Small intestine (tissue), 7 donors: ENCODE measurements at regions not wholly inside any gene's neighbourhood (a gene's known extent, or its start where the extent isn't known, plus 50 kb on each side); places are given as distances from the start of the nearest gene placed in this dataset.

ENCODE experiments used
- DNase-seq, 2 donors: peaks; one replicate each; pipeline versions ENCODE4 v3.0.0 to v3.0.0-alpha.2; 2013
- FAIRE-seq: peaks from 2 replicates; lab custom pipeline; 2012; peaks lifted over from hg19 to GRCh38; lab: Jason Lieb, UNC
- H3K27ac ChIP-seq, 3 donors: one replicate each; pipeline ENCODE4 v1.5.1; 2013; ENCODE audit warnings: low read length in 2 of 3, mild to moderate bottlenecking in 2 of 3, control low read depth in 1 of 3, inconsistent platforms in 1 of 3, low read depth in 1 of 3, moderate library complexity in 1 of 3
- H3K27me3 ChIP-seq, 3 donors: one replicate each; pipeline ENCODE4 v1.6.1; 2013; ENCODE audit warnings: low read length in 3 of 3, inconsistent platforms in 1 of 3; ENCODE audit not compliant: control insufficient read depth in 3 of 3, insufficient read depth in 3 of 3
- H3K36me3 ChIP-seq, 3 donors: one replicate each; pipeline ENCODE4 v1.6.1; 2013; ENCODE audit warnings: low read length in 3 of 3, inconsistent platforms in 1 of 3, low read depth in 1 of 3, mild to moderate bottlenecking in 1 of 3, moderate library complexity in 1 of 3; ENCODE audit not compliant: control insufficient read depth in 3 of 3, insufficient read depth in 2 of 3
- H3K4me1 ChIP-seq, 3 donors: one replicate each; pipeline ENCODE4 v1.6.1; 2013; ENCODE audit warnings: low read length in 2 of 3, inconsistent platforms in 1 of 3, low read depth in 1 of 3, mild to moderate bottlenecking in 1 of 3, moderate library complexity in 1 of 3; ENCODE audit not compliant: control insufficient read depth in 3 of 3, insufficient read depth in 2 of 3
- H3K4me3 ChIP-seq, 3 donors: one replicate each; pipeline ENCODE4 v1.5.1; 2013; ENCODE audit warnings: low read length in 3 of 3, control low read depth in 1 of 3, inconsistent platforms in 1 of 3, low read depth in 1 of 3, mild to moderate bottlenecking in 1 of 3, moderate library complexity in 1 of 3
- H3K9me3 ChIP-seq, 2 donors: one replicate each; pipeline ENCODE4 v1.6.1; 2013; ENCODE audit warnings: low read depth in 1 of 2, low read length in 1 of 2; ENCODE audit not compliant: control insufficient read depth in 2 of 2, insufficient read depth in 1 of 2
- WGBS, 3 donors: extraction: QIAGEN DNeasy Blood & Tissue Kit; methylation state at CpG; one replicate each; pipeline ENCODE4 v1.1.7; 2013; 5-methylcytosine and 5-hydroxymethylcytosine counted together
- donor health status: healthy with polysubstance abuse.
- donor health status: control.
- donor health status: control.
- donor health status: Bipolar disorder and iron deficiency.
- donor health status: healthy.

DNA sequence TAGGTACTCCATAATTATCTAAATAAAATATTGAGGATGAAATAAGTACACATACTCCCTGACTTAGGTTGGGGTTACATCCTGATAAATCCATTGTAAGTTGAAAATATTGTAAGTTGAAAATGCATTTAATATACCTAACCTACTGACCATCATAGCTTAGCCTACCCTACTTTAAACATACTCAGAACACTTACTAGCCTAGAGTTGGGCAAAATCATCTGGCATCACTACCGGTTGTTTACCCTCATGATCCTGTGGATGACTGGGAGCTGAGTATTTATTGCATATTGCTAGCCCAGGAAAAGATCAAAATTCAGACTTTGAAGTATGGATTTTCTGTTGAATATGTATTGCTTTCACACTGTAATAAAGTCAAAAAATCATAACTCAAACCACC lies 467.3 kb downstream of the C6orf118 start:
- Histone ChIP-seq H3K4me3 (no peak overlapping the region), H3K36me3 (no peaks in the 10 kb centered on the region), H3K9me3 (peaks cover 2 to 3% of the 10 kb centered on the region in 2 donors), H3K4me1 (no peaks in the 10 kb centered on the region), H3K27ac (no peak overlapping the region), H3K27me3 (no peaks in the 10 kb centered on the region)
- 84 to 92% (median 87%) methylated on average over 1 of the region's 1 CpG for WGBS, 3 donors
- DNase-seq (no peak), FAIRE-seq (no peak)

DNA sequence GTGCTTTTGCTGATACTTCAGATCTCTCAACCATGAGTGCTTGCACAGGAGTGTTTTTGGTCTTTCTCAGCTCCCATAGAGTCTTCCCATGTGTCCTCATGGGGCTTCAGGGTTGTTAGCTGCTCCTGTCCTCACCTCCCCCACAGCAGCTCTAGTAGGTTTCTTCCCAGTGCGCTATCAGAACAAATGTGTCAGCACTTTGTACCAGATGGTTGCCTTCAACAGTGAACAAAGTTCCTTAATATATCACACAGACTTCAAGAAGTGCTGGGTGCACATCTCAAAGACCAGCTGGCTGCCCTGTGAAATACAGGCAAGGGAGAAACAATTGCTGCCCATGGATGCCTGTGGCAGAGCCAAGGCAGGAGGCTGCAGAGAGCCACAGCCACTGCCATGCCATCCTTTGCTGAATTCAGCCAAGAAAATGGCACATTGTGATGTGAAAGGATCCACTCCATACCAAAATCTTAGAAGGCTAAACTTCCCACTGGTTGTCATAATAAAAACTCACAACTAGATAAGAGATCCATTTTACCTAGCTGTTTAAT lies 471.3 kb downstream of the C6orf118 start:
- FAIRE-seq (no peak), DNase-seq (no peak)
- H3K36me3 ChIP-seq = no peaks in the 10 kb centered on the region
- peaks cover 2 to 3% of the 10 kb centered on the region in 2 donors for H3K9me3 ChIP-seq
- WGBS, 3 donors = 69 to 90% (median 79%) methylated on average over 1 of the region's 1 CpG
- no peaks in the 10 kb centered on the region for H3K4me1 ChIP-seq
- H3K27me3 ChIP-seq = no peaks in the 10 kb centered on the region
- no peak overlapping the region for H3K4me3 ChIP-seq
- H3K27ac ChIP-seq = no peak overlapping the region

DNA sequence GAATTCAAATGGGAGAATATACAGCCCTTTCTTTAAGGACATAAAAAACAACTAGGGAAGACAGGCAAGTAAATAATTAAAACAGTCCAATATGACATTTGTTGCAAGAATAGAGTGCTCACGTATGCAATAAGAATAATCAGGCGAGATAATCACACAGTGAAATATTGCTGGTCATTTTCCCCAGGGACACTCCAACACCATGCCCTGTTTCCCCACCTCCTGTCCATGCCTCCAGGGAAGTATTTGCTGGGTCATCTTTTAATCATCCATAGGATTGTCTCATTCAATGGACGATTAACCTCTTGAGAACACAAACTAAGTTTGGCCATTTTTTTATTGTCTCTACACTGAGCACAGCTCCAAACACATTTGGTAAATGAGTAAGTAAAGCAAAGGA lies 472.9 kb downstream of the C6orf118 start:
- Histone ChIP-seq H3K27ac (no peak overlapping the region), H3K36me3 (no peaks in the 10 kb centered on the region), H3K27me3 (no peaks in the 10 kb centered on the region), H3K4me3 (no peak overlapping the region), H3K4me1 (no peaks in the 10 kb centered on the region), H3K9me3 (peaks cover 2 to 7% of the 10 kb centered on the region in 2 donors)
- DNase-seq (no peak), FAIRE-seq (no peak)
- WGBS, 3 donors = 78 to 86% (median 79%) methylated on average over 3 of the region's 3 CpGs

DNA sequence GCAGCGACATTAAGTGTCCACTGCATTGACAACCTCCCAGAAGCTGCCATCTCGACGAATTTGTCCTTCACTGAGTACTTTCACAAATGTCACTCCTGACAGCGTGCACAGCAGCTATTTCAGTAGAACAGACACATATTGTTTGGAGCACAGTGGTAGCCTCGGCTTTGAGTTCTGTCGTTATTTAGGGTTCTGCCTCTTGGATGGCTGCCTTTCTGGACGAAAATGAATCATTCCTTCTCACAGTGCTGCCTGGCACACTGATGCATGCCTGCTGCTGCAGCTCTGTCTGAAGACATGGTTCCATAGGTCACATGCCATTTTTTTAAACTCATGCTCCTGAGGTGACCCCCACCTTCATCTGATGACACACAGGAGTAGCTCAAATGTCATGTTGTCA lies 477.0 kb downstream of the C6orf118 start:
- 64 to 68% (median 66%) methylated on average over 7 of the region's 7 CpGs for WGBS, 3 donors
- Histone ChIP-seq H3K4me3 (no peak overlapping the region), H3K9me3 (peaks cover 0 to 15% of the 10 kb centered on the region in 2 donors), H3K4me1 (no peaks in the 10 kb centered on the region), H3K27ac (no peak overlapping the region), H3K36me3 (no peaks in the 10 kb centered on the region), H3K27me3 (no peaks in the 10 kb centered on the region)
- no peak for FAIRE-seq
- DNase-seq = no peak

DNA sequence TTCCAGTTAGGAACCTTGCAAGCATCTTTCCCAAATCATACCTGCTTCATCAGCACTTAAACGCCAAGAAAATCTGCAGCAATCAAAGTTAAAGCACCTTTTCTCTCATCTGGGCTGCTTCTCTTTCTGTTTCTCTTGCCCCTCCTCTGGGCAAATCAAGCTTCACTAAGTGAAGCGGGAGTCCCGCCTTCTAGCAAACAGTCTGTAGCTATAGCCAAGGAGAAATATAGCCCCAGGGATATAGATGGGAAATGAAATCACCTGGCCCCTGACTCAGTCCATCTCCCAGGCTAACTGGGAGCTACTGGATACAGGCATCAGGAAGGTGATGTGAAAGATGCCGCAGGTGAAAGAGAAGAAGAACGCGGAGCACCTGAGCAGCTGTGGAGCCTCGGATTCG lies 481.9 kb downstream of the C6orf118 start:
- Histone ChIP-seq H3K27ac (no peak overlapping the region), H3K36me3 (no peaks in the 10 kb centered on the region), H3K27me3 (no peaks in the 10 kb centered on the region), H3K4me1 (no peaks in the 10 kb centered on the region), H3K9me3 (peaks cover 0 to 13% of the 10 kb centered on the region in 2 donors), H3K4me3 (no peak overlapping the region)
- DNase-seq (no peak), FAIRE-seq (no peak)
- 74 to 81% (median 78%) methylated on average over 8 of the region's 8 CpGs for WGBS, 3 donors

DNA sequence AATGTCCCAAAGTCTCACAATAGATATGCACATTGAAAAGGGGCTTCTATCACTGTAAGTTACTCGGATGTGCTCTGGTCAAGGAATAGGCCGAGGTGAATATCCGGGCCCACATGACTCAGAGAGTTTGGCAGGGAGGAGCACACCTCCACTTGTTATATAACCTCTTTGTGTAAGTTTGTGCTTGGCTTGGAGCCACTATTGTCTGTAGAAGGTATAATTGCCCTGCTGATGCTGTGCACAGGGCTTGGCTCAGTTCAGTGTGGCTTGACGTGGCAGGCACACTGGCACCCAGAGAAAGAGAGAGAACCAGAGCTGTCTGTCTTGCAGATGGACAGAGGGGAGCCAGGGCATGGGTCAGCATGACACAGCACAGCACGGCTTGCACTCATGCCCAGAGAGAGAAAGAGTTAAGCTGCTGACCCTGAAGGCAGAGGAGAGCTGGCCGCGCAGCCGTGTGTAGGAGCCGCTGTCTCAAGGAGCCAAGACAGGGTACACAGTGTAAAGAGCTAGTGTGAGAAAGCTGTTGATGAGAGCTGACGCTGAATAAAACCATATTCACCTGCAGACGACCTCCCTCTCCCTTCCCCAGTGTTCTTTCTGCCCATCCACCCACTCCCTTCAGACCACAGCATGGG lies 482.5 kb downstream of the C6orf118 start:
- Histone ChIP-seq H3K4me3 (no peak overlapping the region), H3K9me3 (peaks cover 0 to 10% of the 10 kb centered on the region in 2 donors), H3K27ac (no peak overlapping the region), H3K4me1 (no peaks in the 10 kb centered on the region), H3K36me3 (no peaks in the 10 kb centered on the region), H3K27me3 (no peaks in the 10 kb centered on the region)
- DNase-seq (no peak), FAIRE-seq (no peak)
- 72 to 78% (median 72%) methylated on average over 11 of the region's 11 CpGs for WGBS, 3 donors

DNA sequence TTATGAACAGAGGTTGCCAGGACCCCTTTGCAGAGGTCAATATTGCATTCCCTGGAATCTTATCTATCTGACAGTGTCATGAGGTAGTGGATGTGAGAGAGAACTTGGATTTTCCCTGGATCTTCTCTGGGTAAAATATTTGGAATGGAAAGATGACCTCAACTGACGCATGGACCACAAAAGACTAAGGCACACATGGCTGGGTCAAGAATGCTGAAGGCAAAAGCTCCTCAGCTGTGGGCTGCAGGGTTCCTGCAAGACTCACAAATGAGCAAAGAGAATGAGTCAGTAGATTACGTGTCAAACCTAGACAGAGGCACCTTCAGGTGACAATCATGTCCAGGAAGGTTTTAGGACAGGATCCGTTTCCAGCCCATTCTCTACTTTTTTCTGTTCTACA lies 484.0 kb downstream of the C6orf118 start:
- peaks cover 0 to 8% of the 10 kb centered on the region in 2 donors for H3K9me3 ChIP-seq
- FAIRE-seq = no peak
- no peaks in the 10 kb centered on the region for H3K36me3 ChIP-seq
- no peak overlapping the region for H3K4me3 ChIP-seq
- no peak overlapping the region for H3K27ac ChIP-seq
- 81 to 88% (median 86%) methylated on average over 3 of the region's 3 CpGs for WGBS, 3 donors
- DNase-seq = no peak
- H3K27me3 ChIP-seq = no peaks in the 10 kb centered on the region
- H3K4me1 ChIP-seq = no peaks in the 10 kb centered on the region

DNA sequence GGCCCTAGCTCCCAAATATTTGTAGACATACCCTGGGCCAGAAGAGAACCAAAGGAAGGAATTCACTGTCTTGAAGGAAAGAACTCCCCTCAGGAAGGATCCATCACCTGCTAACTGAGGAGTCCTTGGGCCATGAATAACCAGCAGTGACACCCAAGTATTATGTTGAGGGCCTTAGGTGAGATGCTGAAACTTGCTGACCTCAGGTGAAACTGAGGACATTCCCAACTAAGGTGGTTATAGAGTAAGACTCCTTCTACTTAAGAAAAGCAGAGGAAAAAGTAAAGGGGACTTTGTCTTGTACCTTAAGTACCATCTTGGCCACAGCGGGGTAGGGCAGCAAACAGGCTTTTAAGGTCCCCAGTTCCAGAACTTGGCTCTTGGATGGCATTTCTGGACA lies 491.7 kb downstream of the C6orf118 start:
- H3K27ac ChIP-seq = no peak overlapping the region
- DNase-seq (no peak), FAIRE-seq (no peak)
- peaks cover 0 to 26% of the 10 kb centered on the region in 2 donors for H3K9me3 ChIP-seq
- H3K36me3 ChIP-seq = no peaks in the 10 kb centered on the region
- H3K4me3 ChIP-seq = no peak overlapping the region
- no peaks in the 10 kb centered on the region for H3K4me1 ChIP-seq
- WGBS, 3 donors = 88 to 94% (median 94%) methylated on average over 1 of the region's 1 CpG
- H3K27me3 ChIP-seq = no peaks in the 10 kb centered on the region

DNA sequence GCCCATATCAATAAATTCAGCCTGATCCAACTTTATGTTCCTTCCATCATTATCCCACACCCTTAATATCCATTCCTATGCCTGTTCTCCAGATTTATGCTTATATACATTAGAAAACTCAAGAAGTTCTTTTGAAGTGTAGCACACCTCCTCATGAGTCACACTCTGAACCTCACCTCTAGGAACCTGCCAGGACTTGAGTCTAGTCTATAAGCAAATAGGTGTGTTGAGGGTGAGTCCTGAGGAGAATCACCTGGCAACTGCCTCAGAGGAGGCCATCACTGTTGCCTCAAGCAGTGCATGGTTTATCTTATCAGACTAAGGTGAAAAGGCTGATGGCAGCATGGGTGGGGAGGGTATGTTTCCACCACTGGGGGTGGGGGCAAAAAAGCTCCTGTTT lies 496.7 kb downstream of the C6orf118 start:
- no peaks in the 10 kb centered on the region for H3K4me1 ChIP-seq
- no peak for DNase-seq
- no peak for FAIRE-seq
- peaks cover 1 to 48% of the 10 kb centered on the region in 2 donors for H3K9me3 ChIP-seq
- H3K27ac ChIP-seq = no peak overlapping the region
- H3K4me3 ChIP-seq = no peak overlapping the region
- no peaks in the 10 kb centered on the region for H3K36me3 ChIP-seq
- no peaks in the 10 kb centered on the region for H3K27me3 ChIP-seq
